GM06990 (cell line): ENCODE measurements at regions not wholly inside any gene's neighbourhood (a gene's known extent, or its start where the extent isn't known, plus 50 kb on each side); places are given as distances from the start of the nearest gene placed in this dataset.

ENCODE experiments used
- DNase-seq: peaks from one replicate; pipeline ENCODE4 v3.0.0-alpha.2; 2011; ENCODE audit not compliant: insufficient read length; ENCODE audit errors: extremely low read depth
- H3K27me3 ChIP-seq: replicated peaks from 2 replicates; pipeline ENCODE4 v1.6.0; 2011; ENCODE audit warnings: low read length; ENCODE audit not compliant: control insufficient read depth, insufficient read depth
- H3K36me3 ChIP-seq: 2 replicates; pipeline ENCODE4 v1.5.1; 2011; ENCODE audit warnings: low read length; ENCODE audit not compliant: control insufficient read depth, insufficient read depth
- H3K4me3 ChIP-seq: replicated peaks from 2 replicates; pipeline ENCODE4 v1.5.1; 2011; ENCODE audit warnings: low read depth, mild to moderate bottlenecking, control low read depth, low read length
- CTCF ChIP-seq: IDR thresholded peaks from 2 replicates; pipeline ENCODE4 v1.5.1; 2011; ENCODE audit warnings: low read length, control low read depth, mild to moderate bottlenecking, inconsistent platforms; ENCODE audit not compliant: insufficient read depth, poor library complexity, severe bottlenecking

DNA sequence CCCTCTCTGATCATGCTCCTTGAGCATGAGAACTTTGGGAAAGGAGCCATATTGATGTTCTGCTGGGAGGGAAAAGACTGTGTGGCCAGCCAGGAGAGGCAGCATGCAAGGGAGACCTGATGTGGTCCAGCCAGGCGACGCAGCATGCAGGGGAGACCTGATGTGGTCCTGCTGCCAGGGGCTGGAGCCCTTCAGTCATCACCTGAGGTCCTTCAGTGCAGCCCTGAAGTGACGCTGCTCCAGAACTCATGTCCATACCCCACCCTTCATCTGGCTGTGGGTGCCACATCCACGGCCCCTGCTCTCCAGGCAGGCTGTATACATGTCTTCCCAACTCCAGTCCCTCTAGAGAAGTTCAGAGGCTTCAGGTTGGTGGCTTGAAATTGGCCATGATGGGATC lies 134.4 kb downstream of the ERMARD start:
- H3K36me3 ChIP-seq: no peaks in the 10 kb centered on the region
- no peak for DNase-seq
- H3K27me3 ChIP-seq: no peaks in the 10 kb centered on the region
- no peak overlapping the region for H3K4me3 ChIP-seq
- TF ChIP-seq CTCF: no peak

DNA sequence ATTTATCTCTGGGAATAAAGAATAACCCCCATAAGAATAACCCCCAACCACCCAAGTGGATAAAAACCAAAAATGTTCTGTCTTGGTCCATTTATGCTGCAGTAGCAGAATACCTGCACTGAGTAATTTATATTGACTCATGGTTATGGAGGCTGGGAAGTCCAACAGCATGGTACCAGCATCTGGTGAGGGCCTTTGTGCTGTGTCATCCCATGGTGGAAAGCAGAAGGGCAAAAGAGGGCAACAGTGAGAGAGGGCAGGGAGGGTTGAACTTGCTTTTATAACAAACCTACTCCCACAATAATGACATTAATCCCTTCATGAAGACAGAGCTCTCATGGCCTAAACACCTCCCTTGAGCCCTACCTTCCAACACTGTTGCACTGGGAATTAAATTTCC lies 133.7 kb downstream of the ERMARD start:
- DNase-seq: no peak
- no peak for TF ChIP-seq CTCF
- no peaks in the 10 kb centered on the region for H3K27me3 ChIP-seq
- H3K4me3 ChIP-seq: no peak overlapping the region
- H3K36me3 ChIP-seq: no peaks in the 10 kb centered on the region

GRCh38 chr6:169884158-169884557 lies 132.7 kb downstream of the ERMARD start:
- no peak for DNase-seq
- H3K36me3 ChIP-seq: no peaks in the 10 kb centered on the region
- H3K27me3 ChIP-seq: no peaks in the 10 kb centered on the region
- no peak for TF ChIP-seq CTCF
- H3K4me3 ChIP-seq: no peak overlapping the region

GRCh38 chr6:169883316-169883715 lies 131.9 kb downstream of the ERMARD start:
- H3K27me3 ChIP-seq: no peaks in the 10 kb centered on the region
- no peak for DNase-seq
- no peaks in the 10 kb centered on the region for H3K36me3 ChIP-seq
- no peak for TF ChIP-seq CTCF
- no peak overlapping the region for H3K4me3 ChIP-seq

DNA sequence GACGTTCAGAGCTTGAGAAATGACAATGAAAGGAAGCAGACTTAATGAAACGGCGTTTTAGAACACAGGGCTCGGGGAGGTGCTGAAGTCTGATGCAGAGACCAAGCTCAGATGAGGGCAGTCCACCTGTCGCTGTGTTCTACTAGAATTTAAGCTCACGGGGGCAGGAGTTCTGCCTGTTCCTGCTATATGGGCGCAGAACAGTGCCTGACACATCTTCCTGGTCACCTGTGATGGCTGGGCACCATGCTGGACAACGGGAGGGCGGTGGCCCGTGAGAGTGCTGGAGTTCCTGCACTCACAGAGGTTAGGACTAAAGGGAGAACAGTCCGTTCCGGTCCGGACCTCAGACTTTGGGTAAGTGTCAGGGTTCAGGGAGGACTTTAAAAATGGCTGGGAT lies 130.6 kb downstream of the ERMARD start:
- Histone ChIP-seq H3K4me3 (no peak overlapping the region), H3K27me3 (no peaks in the 10 kb centered on the region), H3K36me3 (no peaks in the 10 kb centered on the region)
- TF ChIP-seq CTCF: no peak
- no peak for DNase-seq

DNA sequence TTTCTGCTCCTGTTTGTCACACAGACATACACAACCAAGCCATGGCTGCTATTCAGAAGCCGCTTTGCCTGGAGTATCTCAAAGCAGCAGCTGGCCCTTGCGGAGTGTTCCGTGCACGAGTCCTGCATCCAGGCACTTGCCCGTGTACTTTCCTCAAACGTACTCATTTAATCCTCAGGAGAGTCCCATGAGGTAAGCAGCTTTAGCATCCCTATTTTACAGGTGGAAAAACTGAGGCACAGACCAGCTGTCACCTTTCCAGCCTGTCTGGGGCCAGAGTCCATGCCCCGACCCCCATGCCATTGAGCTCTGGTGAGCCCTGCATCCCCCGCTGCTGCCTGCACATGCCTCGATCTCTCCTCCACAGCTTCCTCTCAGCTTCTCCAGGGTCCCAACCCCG lies 130.0 kb downstream of the ERMARD start:
- no peak overlapping the region for H3K4me3 ChIP-seq
- TF ChIP-seq CTCF: no peak
- DNase-seq: no peak
- H3K27me3 ChIP-seq: no peaks in the 10 kb centered on the region
- H3K36me3 ChIP-seq: no peaks in the 10 kb centered on the region
